ENCODE measurements at regions not wholly inside any gene's neighbourhood (a gene's known extent, or its start where the extent isn't known, plus 50 kb on each side); places are given as distances from the start of the nearest gene placed in this dataset.

GRCh38 chr6:23905133-23905815, 220.7 kb upstream of the NRSN1 start:
- no peaks in the 10 kb centered on the region for H3K36me3 ChIP-seq (replicated peaks in 1 of 2; ENCODE audit: insufficient read depth in 1 of 2, low read depth in 2 of 2)
- no peak for ATAC-seq
- no peaks in the 10 kb centered on the region for H3K9me3 ChIP-seq
- H3K4me3 ChIP-seq, result no peak overlapping the region
- DNase-seq, result no peak
- H3K4me1 ChIP-seq, result no peaks in the 10 kb centered on the region
- TF ChIP-seq CTCF (IDR thresholded peaks at IDR 0.05) (no peak), POLR2A (IDR thresholded peaks at IDR 0.05) (no peak)
- no peak overlapping the region for H3K27ac ChIP-seq
- 35 to 61% methylated on average over 8 of the region's 8 CpGs for WGBS, 2 donors
- intact Hi-C loops (cut with DNase I), result no loop called here
- H3K27me3 ChIP-seq, result no peaks in the 10 kb centered on the region

DNA sequence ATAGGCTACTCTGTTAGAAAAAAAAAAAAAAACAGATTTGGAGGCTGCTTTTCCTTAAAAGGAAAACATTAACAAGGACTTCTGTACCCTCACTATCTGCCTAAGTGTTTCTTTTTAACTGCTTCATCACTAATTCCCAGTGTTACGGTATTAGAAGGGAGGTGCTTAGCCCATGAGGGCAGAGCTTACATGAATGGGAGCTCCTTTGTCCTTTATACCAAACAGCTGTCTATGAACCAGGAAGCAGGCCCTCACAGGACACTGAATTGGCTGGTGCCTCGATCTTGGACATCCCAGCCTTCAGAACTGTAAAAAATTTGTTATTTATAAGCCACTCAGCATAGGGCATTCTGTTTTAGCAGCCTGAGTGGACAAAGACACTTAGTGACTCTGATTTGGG, 215.6 kb upstream of the NRSN1 start:
- 49 to 51% methylated on average over 2 of the region's 2 CpGs for WGBS, 2 donors
- H3K27me3 ChIP-seq, result no peaks in the 10 kb centered on the region
- ATAC-seq (no peak), DNase-seq (no peak)
- H3K27ac ChIP-seq, result no peak overlapping the region
- H3K4me1 ChIP-seq, result no peaks in the 10 kb centered on the region
- no peak overlapping the region for H3K4me3 ChIP-seq
- TF ChIP-seq CTCF (IDR thresholded peaks at IDR 0.05) (no peak), POLR2A (IDR thresholded peaks at IDR 0.05) (no peak)
- intact Hi-C loops (cut with DNase I), result no loop called here
- no peaks in the 10 kb centered on the region for H3K36me3 ChIP-seq (replicated peaks in 1 of 2; ENCODE audit: insufficient read depth in 1 of 2, low read depth in 2 of 2)
- H3K9me3 ChIP-seq, result no peaks in the 10 kb centered on the region

DNA sequence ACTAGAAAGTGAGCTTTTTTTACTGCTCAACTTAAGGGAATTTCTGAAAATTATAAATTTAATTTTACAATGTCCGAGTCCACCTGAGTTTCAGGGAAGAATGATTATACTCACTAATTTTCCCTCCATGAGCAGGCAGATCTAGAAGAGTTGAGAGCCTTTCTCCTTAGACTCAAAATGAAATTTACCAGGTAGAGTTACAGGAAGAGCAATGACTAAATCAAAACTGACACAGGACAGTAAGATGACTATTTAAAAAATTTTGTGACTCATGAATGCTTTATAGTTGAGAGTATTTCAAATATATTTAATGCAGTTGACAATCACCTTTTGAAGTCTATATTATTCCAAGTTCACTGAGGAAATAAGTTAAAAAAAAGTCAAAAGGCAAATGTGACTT, 198.1 kb upstream of the NRSN1 start:
- DNase-seq (no peak), ATAC-seq (no peak)
- no peak overlapping the region for H3K27ac ChIP-seq
- no peaks in the 10 kb centered on the region for H3K4me1 ChIP-seq
- H3K27me3 ChIP-seq, result no peaks in the 10 kb centered on the region
- no peaks in the 10 kb centered on the region for H3K36me3 ChIP-seq (replicated peaks in 1 of 2; ENCODE audit: insufficient read depth in 1 of 2, low read depth in 2 of 2)
- H3K4me3 ChIP-seq, result no peak overlapping the region
- WGBS, 2 donors, result 77 to 96% methylated on average over 1 of the region's 1 CpG
- no peaks in the 10 kb centered on the region for H3K9me3 ChIP-seq
- intact Hi-C loops (cut with DNase I), result no loop called here
- TF ChIP-seq POLR2A (IDR thresholded peaks at IDR 0.05) (no peak), CTCF (IDR thresholded peaks at IDR 0.05) (no peak)

DNA sequence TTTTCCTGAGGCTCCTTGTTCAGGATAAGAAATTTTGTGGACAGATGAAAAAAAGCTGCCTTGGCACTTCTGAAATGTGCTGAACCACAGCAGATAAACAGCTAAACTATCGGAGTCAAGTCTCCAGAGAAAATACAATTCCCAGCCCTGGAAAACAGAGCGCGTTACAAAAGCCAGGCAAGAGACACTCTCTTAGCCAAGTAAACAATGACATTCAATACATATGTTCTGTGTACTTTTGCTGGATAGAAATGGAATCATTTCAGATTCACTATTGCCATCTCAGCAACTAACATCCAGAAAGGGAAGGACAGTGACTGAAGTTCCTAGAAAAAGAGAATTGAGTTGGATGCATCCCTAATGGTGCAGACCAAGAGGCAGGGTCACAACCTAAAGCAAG, 196.8 kb upstream of the NRSN1 start:
- no peak for TF ChIP-seq CTCF (IDR thresholded peaks at IDR 0.05)
- TF ChIP-seq POLR2A (IDR thresholded peaks at IDR 0.05), result no peak
- Histone ChIP-seq H3K4me3 (no peak overlapping the region), H3K36me3 (replicated peaks in 1 of 2; ENCODE audit: insufficient read depth in 1 of 2, low read depth in 2 of 2) (no peaks in the 10 kb centered on the region), H3K9me3 (no peaks in the 10 kb centered on the region), H3K27ac (no peak overlapping the region), H3K27me3 (no peaks in the 10 kb centered on the region), H3K4me1 (no peaks in the 10 kb centered on the region)
- ATAC-seq (no peak), DNase-seq (no peak)
- intact Hi-C loops (cut with DNase I), result no loop called here
- WGBS, 2 donors, result 64 to 75% methylated on average over 3 of the region's 3 CpGs

DNA sequence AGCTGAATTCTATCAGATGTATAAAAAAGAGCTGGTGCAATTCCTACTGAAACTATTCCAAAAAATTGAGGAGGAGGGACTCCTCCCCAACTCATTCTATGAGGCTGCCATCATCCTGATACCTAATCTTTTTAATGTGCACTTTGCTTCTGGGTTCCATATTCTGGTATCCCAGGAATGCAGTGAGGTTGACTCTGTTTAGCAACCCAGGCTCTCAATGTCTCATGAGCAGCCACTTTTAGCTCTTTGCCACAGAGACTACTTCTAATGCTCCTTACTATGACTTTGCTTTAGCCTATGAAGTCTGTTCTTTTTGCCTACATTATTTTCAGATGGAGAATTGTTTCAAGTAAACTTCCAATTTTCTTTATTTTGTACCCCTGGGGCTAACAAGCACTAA, 185.5 kb upstream of the NRSN1 start:
- TF ChIP-seq POLR2A (IDR thresholded peaks at IDR 0.05) (no peak), CTCF (IDR thresholded peaks at IDR 0.05) (no peak)
- no peak for ATAC-seq
- Histone ChIP-seq H3K27me3 (no peaks in the 10 kb centered on the region), H3K4me1 (no peaks in the 10 kb centered on the region), H3K9me3 (no peaks in the 10 kb centered on the region), H3K27ac (no peak overlapping the region), H3K36me3 (replicated peaks in 1 of 2; ENCODE audit: insufficient read depth in 1 of 2, low read depth in 2 of 2) (no peaks in the 10 kb centered on the region), H3K4me3 (no peak overlapping the region)
- intact Hi-C loops (cut with DNase I), result no loop called here
- no peak for DNase-seq
